Epithelial cell of prostate (primary cell): ENCODE measurements at regions not wholly inside any gene's neighbourhood (a gene's known extent, or its start where the extent isn't known, plus 50 kb on each side); places are given as distances from the start of the nearest gene placed in this dataset.
A peak's percentile ranks its signal among the peaks of the same experiment; 100 is the strongest.

ENCODE experiments used
- DNase-seq: peaks from one replicate; pipeline ENCODE4 v3.0.0-alpha.2; 2011; ENCODE audit warnings: low read depth, low spot score
- H3K27ac ChIP-seq: fragments of 450-650 bp; 2 replicates; pipeline ENCODE4 v1.5.1; 2017; ENCODE audit warnings: mild to moderate bottlenecking

DNA sequence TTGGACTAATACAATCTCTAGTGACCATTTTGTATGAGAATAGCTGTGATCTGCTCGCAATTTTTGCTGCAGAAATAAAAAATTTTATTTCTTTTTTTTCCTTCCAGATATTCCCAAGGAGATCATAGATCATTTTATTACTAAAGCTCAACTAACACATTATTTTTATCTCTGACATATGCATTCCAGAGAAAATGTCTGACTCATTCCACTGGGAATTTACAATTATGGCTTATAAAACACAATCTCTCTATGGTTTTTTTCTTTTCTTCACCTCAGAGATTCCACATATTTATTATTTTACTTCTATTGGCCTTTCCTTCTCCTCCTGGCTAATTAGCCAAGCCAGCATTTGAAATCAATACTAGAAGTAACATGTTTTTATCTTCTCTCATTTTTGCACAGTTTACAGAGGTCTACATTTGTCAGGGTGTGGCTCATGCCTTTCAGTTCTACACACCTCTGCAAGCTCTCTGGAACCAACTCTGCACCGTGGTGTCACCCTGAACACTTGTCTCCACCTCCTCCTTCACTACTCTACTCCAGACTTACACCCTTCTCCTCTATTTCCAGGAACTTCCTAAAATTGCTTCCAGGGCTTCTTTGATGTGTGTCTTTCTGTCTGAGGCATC is 59.8 kb upstream of the GPM6A start:
- no peak for DNase-seq
- no peak overlapping the region for H3K27ac ChIP-seq

- H3K27ac ChIP-seq, result no peak overlapping the region
- no peak for DNase-seq
These were observed 61.6 kb upstream of the GPM6A start for GRCh38 chr4:175873707-175874106.

DNA sequence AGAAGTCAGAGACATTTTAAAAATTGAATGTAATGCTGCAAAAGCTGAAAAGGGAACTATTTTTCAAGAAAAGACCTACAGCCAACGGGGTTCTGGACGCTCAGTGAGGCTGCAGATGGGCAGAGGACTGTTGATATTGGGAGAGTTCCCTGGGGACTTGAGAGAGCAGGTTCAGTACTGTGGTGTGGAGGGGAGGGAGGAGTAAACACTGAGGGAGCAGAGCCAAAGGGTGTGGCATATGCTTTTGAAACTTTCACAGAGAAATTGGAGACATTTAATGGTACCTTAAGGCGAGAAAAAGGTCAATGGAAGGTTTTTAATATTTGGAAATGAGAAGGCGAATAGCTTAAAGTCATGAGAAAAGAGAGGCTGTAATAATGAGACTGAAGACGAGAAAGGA is 62.2 kb upstream of the GPM6A start:
- DNase-seq, result no peak
- no peak overlapping the region for H3K27ac ChIP-seq

DNA sequence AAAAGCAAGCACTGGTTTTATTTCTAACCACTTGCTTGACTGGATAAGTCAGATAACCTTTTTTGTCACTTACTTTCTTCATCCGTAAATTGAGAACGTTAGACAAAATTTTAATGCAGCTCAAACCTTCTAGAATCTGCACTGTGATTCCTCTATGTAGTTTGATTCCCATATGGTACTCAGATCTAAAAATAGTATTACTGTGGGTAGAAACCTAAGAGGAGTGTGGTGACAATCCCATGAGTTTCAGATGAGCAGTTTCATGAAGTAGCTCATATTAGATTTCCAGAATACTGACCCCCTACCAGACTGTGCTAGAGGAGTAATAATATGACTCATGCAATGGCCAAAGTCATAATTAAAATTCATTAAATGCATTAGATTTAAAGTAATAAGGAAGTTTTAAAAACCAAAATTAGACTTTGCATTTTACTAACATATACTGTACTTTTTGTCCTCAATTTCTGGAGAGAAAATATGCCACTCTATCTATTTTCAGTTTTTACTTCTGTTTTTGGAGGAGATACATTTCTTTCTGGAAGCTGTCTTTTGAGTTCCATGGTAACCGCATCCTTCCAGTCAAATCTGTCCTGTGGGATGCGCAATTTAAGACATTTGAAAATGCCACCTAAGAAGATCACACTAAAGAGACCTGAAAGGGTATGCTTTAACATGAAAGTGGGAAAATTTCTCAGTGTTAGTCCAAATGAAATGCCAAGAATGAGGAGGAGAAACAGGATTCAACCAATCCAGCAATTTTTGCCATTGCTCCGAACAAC is 64.1 kb upstream of the GPM6A start:
- no peak overlapping the region for H3K27ac ChIP-seq
- no peak for DNase-seq

DNA sequence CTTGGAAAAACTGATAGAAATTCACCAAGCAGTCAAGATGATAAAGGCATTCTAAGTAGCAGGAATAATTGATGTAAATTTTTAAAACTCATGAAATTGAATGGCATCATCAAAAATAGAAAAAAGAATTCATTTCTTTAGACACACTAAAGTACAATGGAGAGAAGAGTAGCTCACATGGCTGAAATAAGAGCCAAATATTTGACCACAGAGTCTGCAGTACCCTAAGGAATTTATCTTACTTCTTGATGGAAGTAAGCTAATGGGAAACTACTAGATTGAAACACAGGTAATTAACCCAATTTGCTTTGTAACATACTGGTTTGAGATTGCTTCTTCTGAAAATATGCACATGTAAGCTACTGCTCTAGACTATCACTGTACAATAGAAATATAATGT is 70.8 kb upstream of the GPM6A start:
- no peak for DNase-seq
- no peak overlapping the region for H3K27ac ChIP-seq

DNA sequence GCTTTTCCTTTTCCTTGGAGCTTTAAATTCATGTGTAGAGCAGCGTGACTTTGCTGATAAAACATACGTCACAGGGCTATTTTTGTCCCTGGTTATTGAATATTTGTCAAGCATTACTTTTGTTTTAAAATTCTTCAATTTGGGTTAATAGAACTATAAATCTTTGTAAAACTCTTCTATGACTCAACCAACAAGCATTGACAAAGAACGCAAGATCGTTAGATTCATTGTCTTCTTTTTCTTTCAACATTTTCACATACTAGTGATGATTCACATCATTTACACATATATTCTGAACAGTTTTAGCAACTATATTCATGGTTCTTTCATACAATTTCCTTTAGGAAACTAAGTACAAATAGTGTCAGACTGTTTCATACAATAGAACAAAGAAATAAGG is 72.0 kb upstream of the GPM6A start:
- no peak overlapping the region for H3K27ac ChIP-seq
- DNase-seq, result no peak

- H3K27ac ChIP-seq, result no peak overlapping the region
- no peak for DNase-seq
These were observed 79.2 kb upstream of the GPM6A start for GRCh38 chr4:175891231-175891630.

DNA sequence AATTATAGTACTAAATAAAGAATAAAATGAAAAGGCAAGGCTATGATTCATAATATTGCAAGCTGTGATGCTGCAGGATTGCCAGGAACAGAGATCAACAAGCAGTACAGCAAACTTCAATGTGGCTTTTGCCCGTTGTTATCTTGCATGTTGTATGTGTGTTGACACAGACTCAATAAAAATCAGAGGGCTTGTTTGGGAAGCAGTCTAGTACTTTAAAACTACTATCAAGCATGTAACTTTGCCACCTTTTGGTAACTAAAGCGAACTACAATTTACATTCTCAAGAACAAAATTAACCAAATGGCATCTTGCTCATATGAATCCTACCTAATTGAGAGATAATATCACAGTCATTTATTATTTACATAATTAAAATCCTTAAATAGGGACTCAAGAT is 79.8 kb upstream of the GPM6A start:
- H3K27ac ChIP-seq, result no peak overlapping the region
- DNase-seq, result peak; percentile 1

- H3K27ac ChIP-seq, result no peak overlapping the region
- DNase-seq, result no peak
These were observed 93.9 kb upstream of the GPM6A start for GRCh38 chr4:175905925-175906324.

- no peak for DNase-seq
- no peak overlapping the region for H3K27ac ChIP-seq
These were observed 94.3 kb upstream of the GPM6A start for GRCh38 chr4:175906384-175906783.

GRCh38 chr4:175910700-175911099 is 98.6 kb upstream of the GPM6A start:
- no peak for DNase-seq
- H3K27ac ChIP-seq, result no peak overlapping the region

- no peak for DNase-seq
- H3K27ac ChIP-seq, result no peak overlapping the region
These were observed 104.7 kb upstream of the GPM6A start for GRCh38 chr4:175916626-175917351.

- H3K27ac ChIP-seq, result no peak overlapping the region
- peak; percentile 14 for DNase-seq
These were observed 115.1 kb upstream of the GPM6A start for GRCh38 chr4:175927121-175927520.

GRCh38 chr4:175929441-175929840 is 117.4 kb upstream of the GPM6A start:
- DNase-seq, result no peak
- H3K27ac ChIP-seq, result no peak overlapping the region

DNA sequence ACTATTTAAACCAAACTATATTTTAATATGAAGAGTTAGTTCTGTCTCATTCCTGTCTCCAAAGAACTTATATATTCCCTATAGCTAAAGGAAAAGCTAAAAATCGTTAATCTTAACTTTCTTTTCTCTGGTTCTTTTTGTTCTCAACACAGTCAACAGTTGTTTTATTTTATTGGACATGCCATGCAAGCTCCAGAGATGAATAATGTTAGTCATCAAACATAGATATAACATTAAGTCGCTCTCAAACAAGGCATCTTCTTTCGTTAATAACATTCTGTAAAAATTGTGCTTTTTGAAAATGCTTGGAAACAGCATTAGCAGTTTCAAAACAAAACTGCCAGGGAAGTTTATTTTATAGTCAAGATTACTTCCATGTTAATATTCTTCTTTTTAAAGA is 117.9 kb upstream of the GPM6A start:
- H3K27ac ChIP-seq, result no peak overlapping the region
- DNase-seq, result no peak

- DNase-seq, result no peak
- no peak overlapping the region for H3K27ac ChIP-seq
These were observed 118.4 kb upstream of the GPM6A start for GRCh38 chr4:175930471-175930870.

DNA sequence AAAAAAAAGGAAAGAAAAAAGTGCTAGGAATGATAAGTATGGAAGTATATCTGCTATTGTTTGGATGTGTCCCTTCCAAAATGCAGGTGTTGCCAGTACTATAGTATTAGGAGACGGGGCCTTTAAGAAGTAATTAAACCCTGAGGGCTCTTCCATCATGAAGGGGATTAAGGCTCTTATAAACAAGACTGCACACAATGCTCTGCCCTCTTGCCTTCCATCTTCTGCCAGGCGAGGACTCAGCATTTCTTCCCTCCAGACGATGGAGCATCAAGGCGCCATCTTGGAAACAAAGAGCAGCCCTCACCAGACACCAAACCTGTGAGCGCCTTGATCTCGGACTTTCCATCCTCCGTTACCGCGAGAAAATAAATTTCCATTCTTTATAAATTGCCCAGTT is 120.1 kb upstream of the GPM6A start:
- no peak for DNase-seq

GRCh38 chr4:175934506-175934905 is 122.4 kb upstream of the GPM6A start:
- H3K27ac ChIP-seq, result no peak overlapping the region
- no peak for DNase-seq

More for the DNA sequence above, 120.1 kb upstream of the GPM6A start:
- H3K27ac ChIP-seq, result no peak overlapping the region

DNA sequence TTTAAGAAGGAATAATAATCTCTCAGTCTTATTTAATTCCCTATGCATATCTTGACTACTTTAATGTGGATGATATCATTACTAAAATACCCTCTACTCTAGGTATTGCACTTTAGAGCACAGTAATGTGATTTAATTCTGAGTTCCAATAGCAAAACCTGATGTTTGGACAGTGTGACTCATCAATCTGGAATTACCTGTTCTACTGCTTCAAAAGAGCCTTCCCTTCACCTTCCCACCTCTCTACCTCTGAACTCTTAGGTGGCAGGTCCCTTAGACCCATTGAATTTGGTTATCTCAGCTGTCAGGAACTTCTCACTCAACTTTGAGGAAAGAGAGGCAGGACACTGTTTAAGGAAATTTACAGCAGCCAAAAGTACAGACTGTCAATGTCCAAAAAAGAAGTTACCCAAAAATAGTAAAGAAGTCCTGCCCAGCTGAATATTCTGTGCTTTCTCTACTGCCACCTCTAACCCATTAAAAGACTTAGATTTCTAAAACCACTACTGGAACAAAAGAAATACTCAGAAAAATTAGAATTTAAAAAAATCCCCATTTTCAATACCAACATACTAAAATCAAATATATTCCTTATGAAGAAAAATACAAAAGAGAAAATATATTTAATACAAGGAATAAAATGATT is 123.1 kb upstream of the GPM6A start:
- DNase-seq, result peak; percentile 26
- no peak overlapping the region for H3K27ac ChIP-seq

GRCh38 chr4:175944126-175944910 is 121.3 kb upstream of the WDR17 start:
- no peak for DNase-seq
- H3K27ac ChIP-seq, result no peak overlapping the region
